ENCODE measurements at regions not wholly inside any gene's neighbourhood (a gene's known extent, or its start where the extent isn't known, plus 50 kb on each side); places are given as distances from the start of the nearest gene placed in this dataset.

GRCh38 chrX:100512471-100512870 is 72.3 kb upstream of the TNMD start:
- TF ChIP-seq ZNF274 (IDR thresholded peaks at IDR 0.05; ENCODE audit: insufficient read depth, insufficient read length) (no peak), SP1 (IDR thresholded peaks at IDR 0.05; ENCODE audit: low read depth, low read length) (no peak), CTCF (IDR thresholded peaks at IDR 0.05 in 2 of 3, conservative IDR thresholded peaks at IDR 0.05 in 1 of 3; ENCODE audit: control insufficient read depth in 2 of 3, extremely low read depth in 1 of 3, insufficient read depth in 1 of 3, low read depth in 3 of 3, low read length in 3 of 3) (peak; percentile 41 to 68 (median 53); a peak in 5 of 6 replicates), JUND (IDR thresholded peaks at IDR 0.05; ENCODE audit: low read depth, low read length) (no peak), FOS (IDR thresholded peaks at IDR 0.05; ENCODE audit: borderline replicate concordance, extremely low read depth, insufficient read length) (no peak), TCF7 (IDR thresholded peaks at IDR 0.05; ENCODE audit: borderline replicate concordance) (no peak), POLR2AphosphoS5 (IDR thresholded peaks at IDR 0.05; ENCODE audit: low read length) (no peak), HCFC1 (IDR thresholded peaks at IDR 0.05; ENCODE audit: low read length) (no peak), SPI1 (IDR thresholded peaks at IDR 0.05; ENCODE audit: borderline replicate concordance, insufficient read depth, low read depth, low read length) (no peak), ZNF217 (IDR thresholded peaks at IDR 0.05) (no peak), ZZZ3 (IDR thresholded peaks at IDR 0.05; ENCODE audit: control insufficient read depth, insufficient read length, low read depth) (no peak), RELB (IDR thresholded peaks at IDR 0.05; ENCODE audit: low read depth) (no peak), SMAD5 (IDR thresholded peaks at IDR 0.05; ENCODE audit: low read depth) (no peak), PBX3 (IDR thresholded peaks at IDR 0.05; ENCODE audit: insufficient replicate concordance, low read depth, low read length) (no peak)

All from GM12878 (cell line).